GM18868 (cell line): ENCODE measurements at regions not wholly inside any gene's neighbourhood (a gene's known extent, or its start where the extent isn't known, plus 50 kb on each side); places are given as distances from the start of the nearest gene placed in this dataset.

ENCODE experiments used
- ATAC-seq: cut with Tn5 transposase; IDR thresholded peaks from one replicate; pipeline ENCODE4 v1.9.1; 2021; ENCODE audit warnings: mild to moderate bottlenecking, moderate library complexity; ENCODE audit not compliant: unreplicated experiment

DNA sequence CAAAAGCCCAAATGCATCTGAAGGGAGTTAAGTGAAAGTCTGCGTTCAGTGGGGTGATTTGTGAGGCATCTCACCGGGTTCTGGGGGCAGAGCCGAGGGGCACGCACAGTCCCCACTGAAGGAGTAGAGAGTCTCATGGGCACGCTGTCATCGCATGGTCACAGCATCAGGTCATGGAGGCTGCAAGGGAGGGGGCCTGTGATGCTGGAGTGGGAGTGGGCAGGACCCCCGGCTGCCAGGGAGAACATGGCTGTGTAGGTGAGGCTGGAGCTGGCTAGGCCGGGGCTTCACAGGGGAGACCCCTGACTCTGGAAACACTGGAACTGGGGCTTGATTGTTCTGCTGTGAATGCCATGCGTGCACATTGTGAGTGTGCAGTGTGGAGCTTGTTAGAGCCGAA lies 360.5 kb downstream of the IRX2 start:
- no peak for ATAC-seq

DNA sequence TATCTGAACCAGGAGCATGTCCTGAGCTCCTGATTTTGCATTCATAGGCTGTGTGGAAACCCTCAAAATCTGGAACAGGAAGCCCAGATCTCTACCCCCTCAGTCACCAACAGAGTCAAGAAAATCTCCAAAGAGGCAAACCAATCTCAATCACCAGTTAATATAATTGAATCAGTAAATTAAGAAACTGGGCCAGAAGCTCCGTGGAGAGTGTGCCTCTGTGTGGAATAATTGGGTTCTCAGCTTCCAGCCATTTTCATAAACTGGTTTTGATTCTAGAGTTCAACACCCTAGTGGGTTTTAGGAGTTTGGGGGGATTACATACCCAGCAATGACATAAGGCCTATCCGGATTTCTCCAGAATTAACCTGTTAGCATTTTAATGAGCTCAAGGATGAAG lies 362.9 kb downstream of the IRX2 start:
- no peak for ATAC-seq

GRCh38 chr5:2387634-2388325 lies 363.7 kb downstream of the IRX2 start:
- no peak for ATAC-seq

DNA sequence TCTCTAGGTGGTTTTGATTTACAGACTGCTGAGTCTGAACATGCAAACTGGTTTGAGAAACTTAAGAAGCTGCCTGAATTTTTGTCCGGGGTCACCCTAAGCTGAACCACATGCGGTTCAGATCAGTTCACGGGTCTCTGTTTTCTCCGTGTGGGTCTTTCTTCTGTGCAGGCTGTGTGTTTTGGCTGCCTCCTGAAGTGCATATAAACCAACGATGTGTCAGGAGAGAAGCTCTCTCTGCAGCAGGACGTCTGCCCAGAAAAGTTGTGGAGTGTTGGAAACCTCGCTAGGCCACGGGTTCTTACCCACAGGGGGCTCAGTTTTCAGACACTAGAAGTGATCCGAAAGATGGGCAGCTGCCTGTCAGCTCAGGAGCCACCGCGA lies 364.2 kb downstream of the IRX2 start:
- ATAC-seq: no peak

DNA sequence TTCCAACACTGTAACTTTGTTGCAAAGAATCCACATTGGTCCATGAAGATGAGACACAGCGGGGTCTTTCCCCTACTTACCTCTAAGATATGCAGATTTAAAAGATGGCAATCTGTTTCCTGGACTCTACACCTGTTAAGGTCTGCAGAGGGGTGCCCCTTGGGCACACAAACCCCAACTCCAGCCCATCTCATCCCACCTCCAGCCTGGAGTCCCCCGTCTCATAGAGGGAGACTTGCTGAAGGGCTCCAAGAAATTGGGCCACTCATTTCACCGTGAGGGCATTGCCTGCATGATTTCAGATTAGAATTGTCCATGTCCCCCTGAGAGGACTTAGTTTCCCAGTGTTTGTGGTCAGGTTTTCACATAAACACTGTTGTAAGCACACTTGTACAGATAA lies 365.7 kb downstream of the IRX2 start:
- ATAC-seq: no peak

- no peak for ATAC-seq
These were observed 367.8 kb downstream of the IRX2 start for GRCh38 chr5:2383698-2384065.

DNA sequence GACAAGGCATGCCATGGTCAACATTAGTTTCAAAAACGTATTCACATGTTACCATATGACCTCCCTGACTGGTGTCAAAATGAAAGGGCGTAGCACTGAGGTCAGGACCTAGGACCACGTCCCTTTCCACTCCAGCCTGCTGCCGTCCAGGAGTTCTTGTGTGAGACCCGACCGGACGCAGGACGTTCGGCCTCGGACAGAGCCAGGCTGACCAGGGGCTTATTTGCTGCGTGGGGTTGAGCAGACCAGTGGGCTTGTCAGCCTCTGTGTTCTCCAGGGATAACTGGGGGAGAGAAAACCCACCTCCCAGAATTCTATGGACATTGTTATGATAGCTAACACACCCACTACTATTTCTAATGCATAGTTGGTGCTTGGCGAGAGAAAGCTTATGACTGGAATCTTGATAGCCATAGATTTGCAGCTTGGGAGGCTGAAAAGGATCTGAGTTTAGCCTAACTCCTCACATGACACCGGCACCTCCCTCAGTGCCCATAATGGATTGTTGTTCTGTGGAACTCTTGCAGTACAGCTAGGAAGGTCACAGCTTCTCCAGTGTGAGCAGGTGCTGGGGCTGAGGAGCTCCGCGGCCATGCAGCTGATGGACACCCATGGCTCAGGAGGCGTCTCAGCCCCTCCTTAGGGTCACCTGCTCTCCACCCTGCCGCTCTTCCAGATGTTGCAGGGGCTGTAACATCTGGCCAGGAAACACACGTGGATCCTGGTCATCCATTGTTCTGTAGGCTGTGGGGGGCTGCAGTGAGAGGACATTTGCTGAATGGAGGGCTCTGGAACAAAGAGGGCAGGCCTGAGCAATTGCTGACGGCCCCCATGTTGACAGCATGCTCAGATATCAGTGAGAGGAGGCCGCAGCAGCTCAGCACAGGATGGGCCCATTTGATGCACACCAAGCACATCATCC lies 368.4 kb downstream of the IRX2 start:
- ATAC-seq: no peak

- no peak for ATAC-seq
These were observed 369.6 kb downstream of the IRX2 start for GRCh38 chr5:2381861-2382260.

DNA sequence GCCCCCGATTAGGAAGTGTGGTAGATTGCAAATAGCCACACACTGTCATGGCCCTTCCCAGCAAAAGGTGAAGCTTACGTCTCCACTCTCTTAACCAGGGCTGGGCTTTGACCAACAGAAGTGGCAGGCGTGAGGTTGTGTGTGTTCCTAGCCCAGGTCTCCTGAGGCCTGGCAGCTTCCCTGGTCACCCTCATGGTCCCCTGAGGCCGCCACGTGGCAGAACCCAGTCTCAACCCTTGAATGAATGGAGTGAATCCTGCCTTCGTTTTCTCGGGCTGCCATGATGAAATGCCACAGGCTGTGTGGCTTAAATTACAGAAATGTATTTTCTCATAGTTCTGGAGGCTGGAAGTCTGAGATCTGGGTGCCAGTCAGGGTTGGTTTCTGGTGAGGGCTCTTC lies 370.4 kb downstream of the IRX2 start:
- no peak for ATAC-seq

DNA sequence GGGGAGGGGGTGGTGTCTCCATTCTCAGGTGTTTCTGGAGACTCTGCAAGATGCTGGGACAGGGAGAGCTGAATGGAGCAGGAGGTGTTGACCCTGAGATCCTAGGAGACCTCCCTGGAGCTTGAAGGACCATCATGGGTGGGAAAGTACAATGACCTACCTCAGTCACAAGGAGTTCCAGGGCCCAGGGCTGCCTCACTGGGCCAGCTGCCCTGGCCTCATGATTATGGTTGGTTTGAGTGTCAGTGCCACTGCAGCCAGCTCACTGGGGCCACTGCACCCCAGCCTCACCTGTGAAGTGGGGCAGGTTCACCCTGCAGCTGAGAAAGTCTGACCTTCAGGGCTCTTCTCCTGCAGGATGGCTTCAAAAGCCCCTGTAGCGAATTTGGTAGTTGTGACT lies 372.5 kb downstream of the IRX2 start:
- ATAC-seq: no peak

- no peak for ATAC-seq
These were observed 373.4 kb downstream of the IRX2 start for GRCh38 chr5:2378108-2378507.

DNA sequence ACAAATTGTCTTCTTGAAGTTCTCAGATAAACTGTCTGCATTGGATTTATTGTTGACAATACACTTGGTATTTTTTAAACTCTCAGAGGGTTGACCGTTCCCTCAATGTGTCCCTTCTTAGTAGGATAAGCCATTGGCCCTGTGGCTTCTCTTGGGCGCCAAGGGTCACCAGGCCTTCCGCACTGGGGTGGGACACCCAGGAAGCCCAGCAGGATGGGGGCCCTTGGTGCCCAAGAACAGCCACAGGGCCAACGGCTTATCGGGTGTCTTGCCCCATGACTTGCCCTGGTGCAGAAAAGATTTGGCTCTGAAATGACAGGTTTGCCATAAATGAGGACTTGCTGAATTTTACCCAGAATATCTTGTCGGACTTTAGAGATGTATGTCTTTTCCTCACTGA lies 375.0 kb downstream of the IRX2 start:
- no peak for ATAC-seq

- ATAC-seq: no peak
These were observed 375.7 kb downstream of the IRX2 start for GRCh38 chr5:2375757-2376250.

DNA sequence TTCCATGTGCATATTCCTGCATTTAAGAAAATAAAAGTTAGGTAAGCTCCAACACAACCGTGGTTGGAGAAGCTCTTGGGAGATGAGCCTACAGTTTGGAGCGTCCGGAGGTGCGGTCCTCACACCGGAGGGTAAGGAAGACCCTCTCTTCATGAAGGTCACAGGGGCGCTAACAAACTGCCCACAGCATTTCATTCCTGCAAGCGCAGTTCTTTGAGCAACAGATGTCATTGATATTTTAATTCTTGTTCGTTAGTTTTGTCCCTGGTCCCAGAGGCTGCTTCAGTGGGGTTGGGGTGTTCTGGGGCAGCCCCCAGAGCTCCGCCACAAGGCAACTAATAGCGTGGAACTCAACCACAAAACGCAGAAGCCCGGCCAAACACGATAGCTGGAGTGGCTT lies 376.2 kb downstream of the IRX2 start:
- no peak for ATAC-seq

DNA sequence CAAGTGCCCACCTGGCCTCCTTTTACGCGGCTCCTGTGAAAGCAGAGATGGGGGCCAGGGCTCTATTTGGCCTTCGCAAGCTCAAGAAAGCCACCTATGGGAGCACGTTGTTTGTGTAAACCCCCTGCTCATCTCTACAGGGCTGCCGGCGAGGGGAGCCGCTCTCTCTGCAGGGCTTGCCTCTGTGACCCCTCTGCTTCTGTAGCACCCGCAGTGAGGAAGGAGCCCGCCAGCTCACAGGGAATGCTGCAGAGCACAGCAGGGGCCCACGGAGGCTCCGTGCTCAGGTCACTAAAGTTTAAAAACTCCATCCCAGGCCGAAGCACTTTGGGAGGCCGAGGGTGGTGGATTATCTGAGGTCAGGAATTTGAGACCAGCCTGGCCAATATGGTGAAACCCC lies 376.8 kb downstream of the IRX2 start:
- no peak for ATAC-seq

DNA sequence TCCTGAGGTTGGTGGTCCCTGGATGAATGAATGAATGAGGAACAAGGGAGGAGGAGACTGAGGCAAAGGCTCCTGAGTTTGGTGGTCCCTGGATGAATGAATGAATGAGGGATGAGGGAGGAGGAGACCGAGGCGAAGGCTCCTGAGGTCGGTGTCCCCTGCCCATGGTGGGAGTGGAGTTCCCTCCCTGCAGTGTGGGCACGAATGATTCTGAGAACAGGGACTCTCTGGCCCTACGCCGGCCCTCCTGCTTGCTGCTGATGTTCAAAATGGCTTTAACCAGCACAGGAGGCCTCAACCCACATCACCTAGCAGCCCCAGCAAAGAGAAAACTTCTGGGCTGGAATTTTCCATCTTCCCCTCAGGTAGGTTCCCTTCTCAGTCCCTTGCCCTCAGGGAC lies 377.8 kb downstream of the IRX2 start:
- no peak for ATAC-seq

DNA sequence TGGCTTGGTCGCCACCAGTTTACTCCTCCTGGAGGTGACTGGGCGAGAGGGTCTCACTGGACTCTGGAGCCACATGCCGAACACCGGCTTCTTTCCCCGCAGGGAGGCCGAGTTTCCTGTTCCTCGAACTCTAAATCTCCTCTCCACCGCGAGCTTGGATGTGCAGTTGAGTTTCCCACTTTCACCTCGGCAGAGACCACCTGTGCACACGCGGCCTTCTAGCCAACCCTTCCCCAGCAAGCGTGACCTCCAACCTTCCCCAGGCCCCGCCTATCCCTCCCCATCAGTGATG lies 380.1 kb downstream of the IRX2 start:
- ATAC-seq: no peak

DNA sequence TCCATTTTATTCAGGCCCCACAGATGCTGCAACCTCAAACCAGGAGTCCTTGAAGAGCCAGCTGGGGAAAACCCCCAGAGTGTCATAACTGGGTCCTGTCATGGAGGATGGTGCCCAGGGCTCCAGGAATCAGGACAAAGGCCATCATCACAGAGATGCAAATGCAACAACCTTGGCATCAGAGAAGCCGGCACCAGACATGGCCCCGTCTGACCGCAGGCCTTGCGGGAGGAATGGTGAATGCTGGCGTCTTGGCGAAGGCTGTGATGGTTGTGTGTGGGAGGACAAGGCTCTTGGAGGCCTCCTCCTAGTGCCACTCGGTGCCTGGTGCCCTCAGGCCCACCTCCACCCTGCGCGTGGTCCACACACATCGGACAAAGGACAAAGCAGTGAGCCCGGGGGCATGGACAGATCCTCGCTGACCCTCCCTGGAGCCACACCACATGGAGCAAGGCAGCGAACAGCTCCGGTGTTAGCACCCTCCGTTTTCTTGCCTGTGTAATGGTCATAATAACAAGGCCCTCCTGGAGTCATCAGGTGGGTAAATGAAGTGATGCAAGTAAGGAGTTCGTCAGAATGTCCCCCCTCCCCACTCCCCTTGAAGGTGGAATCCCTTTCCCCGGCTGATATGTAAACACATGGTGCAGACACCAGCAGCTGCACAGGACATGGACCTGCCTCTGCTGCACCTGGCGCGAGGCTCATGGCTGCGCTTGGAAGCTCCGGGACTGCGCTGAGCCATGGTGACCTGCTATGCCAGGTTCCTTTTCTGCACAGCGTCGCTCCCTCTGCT lies 380.7 kb downstream of the IRX2 start:
- no peak for ATAC-seq

GRCh38 chr5:2369178-2369577 lies 382.3 kb downstream of the IRX2 start:
- ATAC-seq: no peak

DNA sequence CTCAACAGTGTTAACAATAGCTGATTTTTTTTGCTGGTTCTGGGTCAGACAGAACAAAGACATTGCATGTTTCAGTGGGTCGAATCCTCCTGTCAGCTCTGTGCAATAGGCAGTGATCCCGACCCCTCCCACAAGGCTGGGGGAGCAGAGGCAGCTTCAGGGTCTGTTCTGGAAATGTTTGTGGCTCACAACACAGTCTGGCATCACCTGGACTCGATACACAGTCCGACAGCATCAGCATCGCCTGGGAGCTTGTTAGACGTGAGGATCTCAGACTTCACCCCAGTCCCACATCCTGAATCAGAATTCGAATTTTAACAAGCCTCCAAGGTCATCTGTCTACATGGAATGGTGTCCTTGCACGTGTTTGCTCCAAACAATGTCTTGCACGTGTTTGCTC lies 384.7 kb downstream of the IRX2 start:
- ATAC-seq: no peak

DNA sequence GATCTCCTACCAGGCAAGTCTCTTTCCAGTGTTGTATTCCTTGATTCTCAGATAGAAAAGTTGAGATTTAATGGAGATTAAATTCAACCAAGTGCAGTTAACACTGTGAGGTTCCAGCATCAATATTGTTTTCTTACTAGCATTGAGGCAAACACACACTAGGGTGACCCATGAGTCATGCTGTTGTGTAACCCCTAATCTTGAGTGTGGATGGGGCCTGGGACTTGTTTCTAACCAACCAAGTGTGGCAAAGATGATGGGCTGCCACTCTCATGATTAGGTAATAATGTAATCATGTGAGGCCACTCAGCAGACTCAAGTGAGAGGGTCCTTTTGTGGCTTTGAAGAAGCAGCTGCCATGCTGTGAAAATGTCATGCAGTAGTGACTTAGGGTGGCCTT lies 394.2 kb downstream of the IRX2 start:
- no peak for ATAC-seq

DNA sequence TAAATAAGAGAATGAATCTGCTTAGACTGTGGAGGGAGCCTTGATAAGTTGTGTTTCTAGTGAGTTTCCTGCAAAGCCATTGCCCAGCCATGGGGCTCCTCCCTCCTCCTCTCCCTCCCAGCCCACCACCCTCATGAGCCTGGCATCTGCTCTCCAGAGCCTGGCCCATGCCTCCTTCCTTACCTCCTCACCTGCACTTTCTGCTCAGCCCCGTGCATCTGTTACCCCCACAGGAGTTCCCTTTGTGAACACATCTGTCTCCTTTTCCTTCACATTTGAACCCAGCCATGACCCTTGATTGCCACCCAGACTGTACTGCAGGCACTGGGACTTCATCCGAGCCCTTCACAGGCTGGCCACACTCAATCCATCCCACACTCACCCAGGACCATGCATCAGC lies 395.6 kb downstream of the IRX2 start:
- no peak for ATAC-seq
